Endothelial cell of umbilical vein (primary cell): ENCODE measurements at regions not wholly inside any gene's neighbourhood (a gene's known extent, or its start where the extent isn't known, plus 50 kb on each side); places are given as distances from the start of the nearest gene placed in this dataset.

Experiments
- BruUV-seq: library from RNA; stranded (reverse); fragments of 400-500 nt; replicated peaks from 2 replicates; lab custom pipeline; 2021; lab: Mats Ljungman, UMichigan
- CTCF ChIA-PET: fragments of 300-600, 350-600 bp; sonication (Branson Sonifier 250); formaldehyde crosslinking; loops from one replicate; lab custom pipeline; 2021; ENCODE audit warnings: antibody characterized with exemption, inconsistent platforms; lab: Charles Lee
- POLR2A ChIA-PET: fragments of 300-600, 350-600 bp; sonication (Branson Sonifier 250); formaldehyde crosslinking; loops from one replicate; lab custom pipeline; 2021; ENCODE audit warnings: antibody characterized with exemption, inconsistent platforms; lab: Charles Lee
- DNase-seq: peaks from one replicate; pipeline ENCODE4 v3.0.0-alpha.2; 2011; ENCODE audit warnings: low read depth, low spot score
- FAIRE-seq: peaks from 2 replicates; lab custom pipeline; 2011; peaks lifted over from hg19 to GRCh38; lab: Jason Lieb, UNC
- H2AFZ ChIP-seq: 2 replicates; pipeline ENCODE4 v1.6.0; 2012; ENCODE audit warnings: low read depth, low read length, control low read depth, inconsistent platforms
- H3K27ac ChIP-seq: 2 replicates; pipeline ENCODE4 v1.5.1; 2011; ENCODE audit warnings: low read depth, mild to moderate bottlenecking, control low read depth, low read length, moderate library complexity; ENCODE audit not compliant: insufficient read depth
- H3K27me3 ChIP-seq, 2 experiments: 2 replicates each; pipeline versions ENCODE4 v1.6.0 to v1.6.1; 2011; ENCODE audit warnings: low read length in 2 of 2, mixed read lengths in 1 of 2; ENCODE audit not compliant: control insufficient read depth in 2 of 2, insufficient read depth in 2 of 2
- H3K36me3 ChIP-seq, 2 experiments: 2 replicates in 1 of 2; 3 replicates in 1 of 2; pipeline ENCODE4 v1.5.1; 2011; ENCODE audit warnings: low read length in 2 of 2, mild to moderate bottlenecking in 1 of 2, moderate library complexity in 1 of 2; ENCODE audit not compliant: control insufficient read depth in 2 of 2, insufficient read depth in 2 of 2; ENCODE audit errors: extremely low read depth in 1 of 2
- H3K4me1 ChIP-seq: 3 replicates; pipeline ENCODE4 v1.5.1; 2011; ENCODE audit warnings: mild to moderate bottlenecking, low read length; ENCODE audit not compliant: control insufficient read depth, insufficient read depth; ENCODE audit errors: extremely low read depth
- H3K4me2 ChIP-seq: 2 replicates; pipeline ENCODE4 v1.6.1; 2011; ENCODE audit warnings: low read length, control low read depth, mixed read lengths; ENCODE audit not compliant: insufficient read depth
- H3K4me3 ChIP-seq, 3 experiments: fragments of 200-600 bp in 1 of 3; sonication (generic), shearing (Covaris generic) in 1 of 3; replicated peaks in 1 of 3; 2 replicates each; pipeline ENCODE4 v1.5.1; 2011 to 2016; ENCODE audit warnings: control low read depth in 3 of 3, low read length in 3 of 3, mild to moderate bottlenecking in 2 of 3, inconsistent platforms in 1 of 3, low read depth in 1 of 3, moderate library complexity in 1 of 3; ENCODE audit not compliant: insufficient read depth in 1 of 3
- H3K79me2 ChIP-seq: 2 replicates; pipeline ENCODE4 v1.6.0; 2012; ENCODE audit warnings: low read length, inconsistent platforms; ENCODE audit not compliant: control insufficient read depth, insufficient read depth
- H3K9ac ChIP-seq: replicated peaks from 2 replicates; pipeline ENCODE3; 2011; ENCODE audit warnings: low read length, control low read depth; ENCODE audit not compliant: insufficient read depth; ENCODE audit errors: extremely low read depth
- H3K9me1 ChIP-seq: replicated peaks from 3 replicates; pipeline ENCODE4 v1.6.0; 2011; ENCODE audit warnings: mild to moderate bottlenecking, low read length; ENCODE audit not compliant: control insufficient read depth, insufficient read depth; ENCODE audit errors: extremely low read depth
- H3K9me3 ChIP-seq: replicated peaks from 2 replicates; pipeline ENCODE4 v1.5.1; 2012; ENCODE audit warnings: low read length, inconsistent platforms; ENCODE audit not compliant: control insufficient read depth, insufficient read depth
- H4K20me1 ChIP-seq: replicated peaks from 2 replicates; pipeline ENCODE3; 2011; ENCODE audit warnings: mild to moderate bottlenecking, low read length; ENCODE audit not compliant: control insufficient read depth, insufficient read depth; ENCODE audit errors: extremely low read depth
- EZH2 ChIP-seq: IDR thresholded peaks from 2 replicates; pipeline ENCODE4 v1.6.1; 2012; ENCODE audit warnings: borderline replicate concordance, low read depth, mild to moderate bottlenecking, moderate library complexity, low read length, inconsistent platforms; ENCODE audit not compliant: severe bottlenecking
- GATA2 ChIP-seq: IDR thresholded peaks from 2 replicates; pipeline ENCODE4 v1.7.0; 2011; ENCODE audit warnings: low read depth, mild to moderate bottlenecking, moderate library complexity, mixed read lengths, low read length; ENCODE audit not compliant: insufficient read length, insufficient read depth
- JUN ChIP-seq: IDR thresholded peaks from 2 replicates; pipeline ENCODE4 v1.6.1; 2011; ENCODE audit warnings: borderline replicate concordance, low read depth; ENCODE audit not compliant: insufficient read length, insufficient read depth
- MAX ChIP-seq: IDR thresholded peaks from 2 replicates; pipeline ENCODE4 v1.6.1; 2011; ENCODE audit not compliant: insufficient read depth, insufficient read length
- POLR2AphosphoS5 ChIP-seq: IDR thresholded peaks from 2 replicates; pipeline ENCODE4 v1.6.1; 2012; ENCODE audit warnings: low read depth, mild to moderate bottlenecking, control low read depth, low read length, moderate library complexity; ENCODE audit not compliant: insufficient read depth
- dilution Hi-C: fragments of 300-500 bp; cut with MboI; formaldehyde crosslinking; loops from one replicate; pipeline ENCODE4 v1.15.0; 2019; ENCODE audit warnings: low sequenced_read_pairs; ENCODE audit not compliant: extremely low pct_ligation_motif_present
- intact Hi-C: fragments of 100-400 bp; cut with micrococcal nuclease; formaldehyde crosslinking; loops from one replicate; pipeline ENCODE4 v1.10.0; 2022
- TF ChIP-seq, protein P1 (sequence below), 2 donors: IDR thresholded peaks; 1 replicate in 1 of 2; 2 replicates in 1 of 2; pipeline ENCODE4 v1.5.1; 2011; ENCODE audit warnings: low read length in 2 of 2, mild to moderate bottlenecking in 2 of 2, moderate library complexity in 2 of 2, control low read depth in 1 of 2, inconsistent platforms in 1 of 2, low read depth in 1 of 2; ENCODE audit not compliant: insufficient read depth in 1 of 2; ENCODE audit errors: extremely low read depth in 1 of 2

DNA sequence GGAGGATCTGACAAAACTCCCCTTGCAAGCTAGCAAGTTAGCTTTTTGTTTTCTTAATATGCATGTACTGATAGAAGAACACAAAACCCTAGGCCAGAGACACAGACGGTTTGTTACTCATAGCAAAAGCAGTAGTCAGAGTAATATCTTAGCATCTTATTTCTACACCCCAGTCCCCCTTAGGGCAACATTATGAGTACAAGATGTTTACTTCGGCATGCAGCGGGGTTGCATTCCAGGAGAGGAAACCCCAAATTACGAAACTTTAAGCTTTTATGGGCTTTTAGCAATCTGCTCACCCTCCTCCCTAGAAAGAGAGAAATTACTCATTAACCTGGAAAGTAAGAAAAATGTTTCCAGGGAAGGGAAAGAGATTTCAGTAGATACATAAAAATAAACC lies 1286.9 kb downstream of the EPHA7 start:
- no peak for FAIRE-seq
- no peak overlapping the region for H3K9ac ChIP-seq

GRCh38 chr6:92130944-92131343 lies 1288.4 kb downstream of the EPHA7 start:
- Histone ChIP-seq H3K9me3 (no peaks in the 10 kb centered on the region), H4K20me1 (no peaks in the 10 kb centered on the region), H3K27me3 (no peaks in the 10 kb centered on the region), H2AFZ (no peak overlapping the region), H3K79me2 (no peaks in the 10 kb centered on the region), H3K27ac (no peak overlapping the region), H3K4me2 (no peak overlapping the region), H3K4me1 (no peaks in the 10 kb centered on the region), H3K9me1 (no peaks in the 10 kb centered on the region), H3K36me3 (no peaks in the 10 kb centered on the region), H3K9ac (no peak overlapping the region), H3K4me3 (no peak overlapping the region)
- ChIA-PET POLR2A (no interaction called here), CTCF (no interaction called here)
- no TSS peak for BruUV-seq
- intact Hi-C loops (no loop called here), dilution Hi-C loops (no loop called here)
- DNase-seq (no peak), FAIRE-seq (no peak)
- TF ChIP-seq EZH2 (no peak), MAX (no peak), GATA2 (no peak), JUN (no peak), POLR2AphosphoS5 (no peak)

More for the DNA sequence above, 1286.9 kb downstream of the EPHA7 start:
- Histone ChIP-seq H3K27ac (no peak overlapping the region), H2AFZ (no peak overlapping the region), H3K4me2 (no peak overlapping the region), H3K27me3 (no peaks in the 10 kb centered on the region), H4K20me1 (no peaks in the 10 kb centered on the region), H3K36me3 (no peaks in the 10 kb centered on the region), H3K9me3 (no peaks in the 10 kb centered on the region), H3K4me1 (no peaks in the 10 kb centered on the region), H3K9me1 (no peaks in the 10 kb centered on the region), H3K79me2 (no peaks in the 10 kb centered on the region), H3K4me3 (no peak overlapping the region)
- dilution Hi-C loops (no loop called here), intact Hi-C loops (no loop called here)
- DNase-seq, result no peak
- ChIA-PET POLR2A (no interaction called here), CTCF (interaction anchor here (2.3 kb wide), 1 partner anchor 512 kb away, joined by 7 read pairs; no protein-coding TSS in a partner anchor)
- no TSS peak for BruUV-seq
- TF ChIP-seq, protein P1, sequence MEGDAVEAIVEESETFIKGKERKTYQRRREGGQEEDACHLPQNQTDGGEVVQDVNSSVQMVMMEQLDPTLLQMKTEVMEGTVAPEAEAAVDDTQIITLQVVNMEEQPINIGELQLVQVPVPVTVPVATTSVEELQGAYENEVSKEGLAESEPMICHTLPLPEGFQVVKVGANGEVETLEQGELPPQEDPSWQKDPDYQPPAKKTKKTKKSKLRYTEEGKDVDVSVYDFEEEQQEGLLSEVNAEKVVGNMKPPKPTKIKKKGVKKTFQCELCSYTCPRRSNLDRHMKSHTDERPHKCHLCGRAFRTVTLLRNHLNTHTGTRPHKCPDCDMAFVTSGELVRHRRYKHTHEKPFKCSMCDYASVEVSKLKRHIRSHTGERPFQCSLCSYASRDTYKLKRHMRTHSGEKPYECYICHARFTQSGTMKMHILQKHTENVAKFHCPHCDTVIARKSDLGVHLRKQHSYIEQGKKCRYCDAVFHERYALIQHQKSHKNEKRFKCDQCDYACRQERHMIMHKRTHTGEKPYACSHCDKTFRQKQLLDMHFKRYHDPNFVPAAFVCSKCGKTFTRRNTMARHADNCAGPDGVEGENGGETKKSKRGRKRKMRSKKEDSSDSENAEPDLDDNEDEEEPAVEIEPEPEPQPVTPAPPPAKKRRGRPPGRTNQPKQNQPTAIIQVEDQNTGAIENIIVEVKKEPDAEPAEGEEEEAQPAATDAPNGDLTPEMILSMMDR (IDR thresholded peaks at IDR 0.05; ENCODE audit: extremely low read depth in 1 of 2, insufficient read depth in 1 of 2, low read depth in 1 of 2, low read length in 2 of 2), result no peak
